ENCODE measurements at regions not wholly inside any gene's neighbourhood (a gene's known extent, or its start where the extent isn't known, plus 50 kb on each side); places are given as distances from the start of the nearest gene placed in this dataset.

DNA sequence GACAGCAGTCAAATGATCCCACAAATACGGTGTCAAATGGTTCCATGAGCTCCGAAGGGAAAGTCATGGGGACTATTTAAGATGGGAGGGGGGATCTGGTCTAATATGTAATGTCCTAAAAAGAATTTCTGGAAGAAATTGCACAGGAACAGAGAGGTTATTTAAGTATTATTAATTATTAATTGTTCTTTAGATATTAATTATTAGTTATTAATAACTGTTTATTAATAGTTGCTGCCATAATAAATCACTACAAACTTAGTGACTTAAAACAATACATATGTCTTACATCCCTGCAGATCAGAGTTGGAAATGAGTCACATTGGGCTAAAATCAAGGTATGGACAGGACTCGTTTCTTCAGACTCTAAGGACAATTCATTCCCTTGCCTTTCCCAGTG is 588.2 kb upstream of the NR2F2 start:
- FAIRE-seq (no peak), DNase-seq (ENCODE audit: low read depth in 1 of 2, low spot score in 2 of 2) (no peak)
- Histone ChIP-seq H3K36me3 (ENCODE audit: control insufficient read depth in 2 of 4, insufficient read depth in 4 of 4, low read length in 3 of 4) (no peaks in the 10 kb centered on the region), H3K23ac (ENCODE audit: insufficient read length) (no peak overlapping the region), H3K18ac (ENCODE audit: extremely low read depth, low read length) (no peak overlapping the region), H2AFZ (ENCODE audit: low read length) (no peak overlapping the region), H3K23me2 (ENCODE audit: low read depth, low read length) (no peaks in the 10 kb centered on the region), H3K27ac (ENCODE audit: low read depth, low read length) (no peak overlapping the region), H3K4me1 (replicated peaks in 1 of 4; ENCODE audit: control insufficient read depth in 3 of 4, insufficient read depth in 4 of 4, low read length in 3 of 4) (no peaks in the 10 kb centered on the region), H3K79me1 (ENCODE audit: low read depth, low read length) (no peaks in the 10 kb centered on the region), H4K20me1 (replicated peaks in 1 of 2; ENCODE audit: control insufficient read depth in 1 of 2, insufficient read depth in 2 of 2, low read length in 2 of 2) (no peaks in the 10 kb centered on the region), H3K4ac (replicated peaks; ENCODE audit: insufficient read length, low read depth, low read length) (no peak overlapping the region), H3K27me3 (replicated peaks in 1 of 4; ENCODE audit: control insufficient read depth in 3 of 4, extremely low read depth in 1 of 4, insufficient read depth in 3 of 4, low read length in 3 of 4) (no peaks in the 10 kb centered on the region), H3K4me3 (ENCODE audit: extremely low read depth in 1 of 4, insufficient read depth in 2 of 4, low read depth in 3 of 4, low read length in 4 of 4) (no peak overlapping the region), H2BK12ac (ENCODE audit: low read depth, low read length) (no peak overlapping the region), H3K14ac (ENCODE audit: insufficient read length) (no peak overlapping the region), H2BK120ac (replicated peaks; ENCODE audit: low read depth, low read length) (no peak overlapping the region), H4K8ac (ENCODE audit: extremely low read depth, insufficient read depth, low read length) (no peak overlapping the region), H4K5ac (ENCODE audit: insufficient read length, low read depth, low read length) (no peak overlapping the region), H2BK20ac (ENCODE audit: low read length) (no peak overlapping the region), H3K9me3 (ENCODE audit: insufficient read depth in 2 of 2, low read depth in 1 of 2, low read length in 1 of 2) (no peaks in the 10 kb centered on the region), H2BK5ac (ENCODE audit: low read depth, low read length) (no peak overlapping the region), H2AK5ac (ENCODE audit: low read depth, low read length) (no peak overlapping the region), H3K56ac (replicated peaks; ENCODE audit: insufficient read length, low read depth, low read length) (no peak overlapping the region), H4K91ac (replicated peaks; ENCODE audit: insufficient read length, low read length) (no peak overlapping the region), H3K9ac (replicated peaks in 1 of 4; ENCODE audit: extremely low read depth in 1 of 4, low read depth in 3 of 4, low read length in 3 of 4) (no peak overlapping the region), H3K4me2 (ENCODE audit: insufficient read depth in 1 of 2, low read depth in 2 of 2, low read length in 2 of 2) (no peak overlapping the region), H2BK15ac (ENCODE audit: low read length) (no peak overlapping the region), H3K79me2 (ENCODE audit: control insufficient read depth in 1 of 2, insufficient read depth in 2 of 2, low read length in 2 of 2) (no peaks in the 10 kb centered on the region)
- ChIA-PET CTCF (ENCODE audit: partially characterized antibody) (no interaction called here), POLR2A (ENCODE audit: partially characterized antibody) (no interaction called here)
- TF ChIP-seq SIX5 (IDR thresholded peaks at IDR 0.05; ENCODE audit: low read depth, low read length) (no peak), RXRA (IDR thresholded peaks at IDR 0.05; ENCODE audit: insufficient read depth, low read depth, low read length) (no peak), TAF1 (IDR thresholded peaks at IDR 0.05; ENCODE audit: low read depth, low read length) (no peak), CTCF (IDR thresholded peaks at IDR 0.05; ENCODE audit: control extremely low read depth in 1 of 3, insufficient read depth in 1 of 3, low read depth in 1 of 3, low read length in 3 of 3) (no peak), MAFK (IDR thresholded peaks at IDR 0.05; ENCODE audit: low read depth, low read length) (no peak), JUN (IDR thresholded peaks at IDR 0.05; ENCODE audit: low read depth, low read length) (no peak), KDM4A (IDR thresholded peaks at IDR 0.05; ENCODE audit: low read depth, low read length, severe bottlenecking) (no peak)
- TF ChIP-seq, protein P1, sequence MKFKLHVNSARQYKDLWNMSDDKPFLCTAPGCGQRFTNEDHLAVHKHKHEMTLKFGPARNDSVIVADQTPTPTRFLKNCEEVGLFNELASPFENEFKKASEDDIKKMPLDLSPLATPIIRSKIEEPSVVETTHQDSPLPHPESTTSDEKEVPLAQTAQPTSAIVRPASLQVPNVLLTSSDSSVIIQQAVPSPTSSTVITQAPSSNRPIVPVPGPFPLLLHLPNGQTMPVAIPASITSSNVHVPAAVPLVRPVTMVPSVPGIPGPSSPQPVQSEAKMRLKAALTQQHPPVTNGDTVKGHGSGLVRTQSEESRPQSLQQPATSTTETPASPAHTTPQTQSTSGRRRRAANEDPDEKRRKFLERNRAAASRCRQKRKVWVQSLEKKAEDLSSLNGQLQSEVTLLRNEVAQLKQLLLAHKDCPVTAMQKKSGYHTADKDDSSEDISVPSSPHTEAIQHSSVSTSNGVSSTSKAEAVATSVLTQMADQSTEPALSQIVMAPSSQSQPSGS (IDR thresholded peaks at IDR 0.05; ENCODE audit: low read length): no peak
- WGBS, 2 experiments (ENCODE audit: extremely low coverage in 1 of 2, insufficient coverage in 1 of 2, insufficient read length in 1 of 2, insufficient replicate concordance in 2 of 2, low coverage in 1 of 2, low lambda C conversion rate in 2 of 2, missing lambda C conversion rate in 1 of 2): 91% methylated on average over 3 of the region's 3 CpGs; no CpG with 5 or more reads in 1 of the 2 experiments

Data from H1 (cell line).